T-helper 2 cell (primary cell): ENCODE measurements at regions not wholly inside any gene's neighbourhood (a gene's known extent, or its start where the extent isn't known, plus 50 kb on each side); places are given as distances from the start of the nearest gene placed in this dataset.

Experiments
- DNase-seq, 5 experiments: peaks; one replicate each; pipeline versions ENCODE4 v3.0.0 to v3.0.0-alpha.2; 2012 to 2022

DNA sequence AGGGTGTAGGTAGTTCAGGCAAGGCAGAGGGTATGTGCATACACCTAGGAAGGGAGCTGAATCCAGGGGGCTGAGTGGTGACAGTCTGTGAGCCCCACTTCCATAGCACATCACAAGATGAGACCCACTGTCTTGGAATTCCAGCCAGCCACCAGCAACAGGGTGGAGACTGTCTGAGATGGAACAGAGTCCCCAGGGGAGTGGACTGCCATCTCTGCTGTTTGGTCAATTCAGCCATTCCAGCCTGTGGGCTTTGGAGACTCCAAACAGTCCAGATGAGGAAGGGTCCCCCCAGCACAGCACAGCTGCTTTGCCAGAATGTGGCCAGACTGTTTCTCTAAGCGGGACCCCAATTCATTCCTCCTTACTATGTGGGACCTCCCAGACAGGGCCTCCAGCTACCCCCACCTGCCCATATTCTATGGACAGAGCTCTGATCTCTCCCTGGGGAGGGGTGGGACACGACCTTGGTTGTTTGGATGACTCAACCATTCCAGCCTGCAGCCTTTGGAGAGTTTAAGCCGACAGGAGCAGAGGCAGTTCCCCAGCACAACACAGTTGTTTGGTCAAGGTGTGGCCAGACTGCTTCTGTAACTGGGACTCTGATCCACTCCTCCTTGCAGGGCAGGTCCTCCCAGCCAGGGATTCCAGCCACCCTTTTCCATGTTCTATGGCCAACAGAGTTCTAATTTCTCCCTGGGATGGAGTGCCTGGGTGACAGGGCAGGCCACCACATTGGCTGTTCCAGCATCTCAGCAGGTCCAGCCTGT is 178.0 kb downstream of the RND3 start:
- DNase-seq, result no peak

GRCh38 chr2:150307258-150307657 is 180.2 kb downstream of the RND3 start:
- DNase-seq, result no peak

DNA sequence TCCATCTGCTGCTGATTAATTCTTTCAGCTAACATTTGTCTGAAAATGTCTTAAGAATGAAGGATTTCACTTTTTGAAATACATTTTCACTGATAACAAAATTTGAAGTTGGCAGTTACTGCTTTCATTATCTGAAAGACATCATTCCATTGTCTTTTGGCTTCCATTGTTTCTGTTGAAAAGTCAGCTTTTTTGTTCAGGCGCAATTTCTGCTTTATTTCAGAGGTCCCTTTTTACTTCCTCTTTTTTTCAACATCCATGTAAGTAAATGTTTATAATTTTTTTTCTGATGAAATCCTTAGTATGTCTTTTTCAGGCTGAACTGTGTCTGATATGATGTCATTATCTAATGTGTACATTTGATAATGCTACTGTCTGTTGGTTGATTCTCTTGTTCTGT is 184.2 kb downstream of the RND3 start:
- DNase-seq, result no peak

- no peak for DNase-seq
Observed at GRCh38 chr2:150298571-150299305, 188.7 kb downstream of the RND3 start.

DNA sequence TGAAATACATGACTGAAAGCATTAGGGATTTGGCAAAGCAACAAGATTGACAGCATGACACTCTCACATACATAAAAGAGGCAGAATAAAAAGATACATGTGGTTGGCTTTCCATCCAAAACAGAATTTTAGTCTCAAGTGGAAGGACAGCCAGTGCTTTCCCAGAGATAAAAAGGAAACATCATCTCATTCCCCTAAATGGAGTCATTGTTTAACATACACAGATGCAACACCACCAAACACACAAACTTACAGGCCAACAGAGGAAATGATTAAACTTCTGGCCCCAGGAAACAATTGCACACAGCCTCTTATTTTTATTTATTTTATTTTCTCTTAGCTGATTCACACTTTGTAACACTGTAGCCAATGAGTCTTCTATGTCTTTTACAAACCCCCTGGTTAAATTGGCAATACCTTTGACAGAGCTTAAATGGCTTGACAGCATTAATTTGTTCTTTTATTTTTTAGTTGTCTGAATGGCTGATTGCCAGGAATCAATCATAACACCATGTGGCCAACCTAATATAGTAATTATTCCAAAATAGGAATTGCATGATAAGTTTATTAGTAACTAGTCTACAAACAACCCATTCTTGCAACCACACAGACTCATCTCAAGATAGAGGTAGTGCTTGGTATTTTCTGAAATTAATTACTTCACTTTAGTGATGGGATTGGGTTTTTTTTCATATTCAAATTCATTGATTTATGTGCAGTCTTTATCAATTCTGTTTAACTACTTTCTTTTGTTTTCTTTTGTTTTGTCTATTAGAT is 190.5 kb downstream of the RND3 start:
- DNase-seq, result no peak

- no peak for DNase-seq
Observed at GRCh38 chr2:150295544-150295943, 191.9 kb downstream of the RND3 start.

DNA sequence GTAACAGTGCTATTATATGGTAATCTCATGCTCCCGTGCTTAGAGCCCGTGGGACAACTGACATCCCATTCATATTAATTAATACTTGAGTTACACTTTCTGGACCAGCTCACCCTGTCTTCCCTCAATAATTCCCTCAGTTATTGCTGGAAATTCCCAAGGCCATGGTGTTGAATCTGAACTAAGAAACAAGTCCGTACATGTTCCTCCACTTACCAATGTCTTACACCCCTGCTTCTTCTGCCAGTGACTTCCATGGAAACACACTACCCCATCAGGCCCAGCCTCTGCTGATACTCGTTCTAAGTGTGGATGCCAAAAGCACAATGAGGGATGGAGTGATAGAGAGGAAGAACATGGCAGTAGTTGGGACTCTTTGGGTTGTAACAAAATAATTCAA is 193.7 kb downstream of the RND3 start:
- no peak for DNase-seq

GRCh38 chr2:150292807-150293206 is 194.7 kb downstream of the RND3 start:
- no peak for DNase-seq

- no peak for DNase-seq
Observed at GRCh38 chr2:150292192-150292591, 195.3 kb downstream of the RND3 start.

- no peak for DNase-seq
Observed at GRCh38 chr2:150286730-150287362, 200.6 kb downstream of the RND3 start.

DNA sequence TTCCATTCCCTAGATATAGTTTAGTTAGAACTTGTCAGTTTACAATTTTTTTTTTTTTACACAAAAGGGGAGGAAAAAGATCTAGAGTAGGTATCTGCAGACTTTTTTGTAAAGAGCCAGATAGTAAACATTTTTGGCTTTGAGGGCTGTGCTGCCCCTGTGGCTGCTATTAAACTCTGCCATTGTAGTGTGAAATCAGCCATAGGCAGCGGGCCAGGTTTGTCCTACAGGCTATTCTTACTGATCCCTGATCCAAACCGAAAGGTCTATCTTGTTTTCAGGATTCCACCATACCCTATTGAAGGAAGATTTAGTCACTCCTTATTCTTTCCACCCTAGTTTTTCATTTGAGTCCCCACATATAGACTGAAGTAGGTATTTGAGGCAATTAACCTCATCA is 203.4 kb downstream of the RND3 start:
- no peak for DNase-seq

GRCh38 chr2:150282771-150283371 is 204.6 kb downstream of the RND3 start:
- DNase-seq, result no peak

- DNase-seq, result no peak
Observed at GRCh38 chr2:150282357-150282756, 205.1 kb downstream of the RND3 start.

DNA sequence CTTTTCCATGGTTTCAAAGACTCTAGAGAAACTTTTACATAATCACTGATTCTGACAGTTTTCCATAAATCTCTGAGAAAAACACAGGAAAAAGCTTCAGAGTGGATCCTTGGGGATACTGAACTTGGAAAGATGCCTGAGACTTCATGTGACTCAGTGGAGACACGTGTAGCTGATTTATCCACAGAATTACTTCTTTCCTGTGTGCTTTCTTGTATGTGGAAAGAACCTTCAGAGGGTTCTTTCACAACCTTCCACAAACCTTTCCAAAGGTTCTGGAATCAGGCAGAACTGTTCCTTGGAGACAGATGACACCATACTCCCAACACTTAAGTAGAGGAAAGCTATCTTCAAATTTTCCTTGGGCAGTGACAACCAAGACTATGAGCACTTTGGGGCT is 207.2 kb downstream of the RND3 start:
- no peak for DNase-seq

DNA sequence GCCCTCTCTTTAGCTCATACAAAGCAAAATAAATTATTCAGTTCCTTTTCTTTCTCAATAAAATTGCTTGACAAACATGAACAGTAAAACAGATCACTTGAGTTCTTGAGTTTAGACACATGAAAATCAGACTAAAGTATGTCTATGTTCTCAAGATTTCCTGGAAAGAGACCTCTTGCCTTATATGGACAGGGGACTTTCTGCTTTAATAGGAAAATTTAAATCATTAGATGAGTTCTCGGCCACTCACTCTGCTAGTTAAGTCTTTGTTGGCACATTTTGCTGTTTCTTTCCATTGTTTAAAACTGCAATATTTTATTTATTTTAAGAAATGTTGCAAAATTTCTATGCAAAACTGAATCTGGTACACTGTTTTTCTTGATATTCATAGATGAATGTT is 207.8 kb downstream of the RND3 start:
- DNase-seq, result no peak

DNA sequence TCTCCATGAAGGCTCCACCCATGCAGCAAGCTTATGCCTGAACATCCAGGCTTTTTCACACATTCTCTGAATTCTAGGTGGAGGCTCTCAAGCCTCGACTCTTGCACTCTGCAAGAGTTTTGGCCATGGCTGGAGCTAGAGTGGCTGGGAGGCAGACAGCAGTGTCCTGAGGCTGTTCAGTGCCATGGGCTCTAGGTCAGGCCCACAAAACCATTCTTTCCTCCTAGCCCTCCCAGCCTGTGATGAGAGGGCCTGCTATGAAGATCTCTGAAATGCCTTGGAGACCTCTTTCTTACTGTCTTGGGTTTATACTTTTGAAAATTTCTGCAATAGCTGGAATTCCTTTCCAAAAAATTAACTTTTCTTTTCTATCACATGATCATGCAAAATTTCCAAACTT is 210.7 kb downstream of the RND3 start:
- DNase-seq, result no peak

- no peak for DNase-seq
Observed at GRCh38 chr2:150274108-150274507, 213.4 kb downstream of the RND3 start.

GRCh38 chr2:150271952-150272802 is 215.3 kb downstream of the RND3 start:
- no peak for DNase-seq

DNA sequence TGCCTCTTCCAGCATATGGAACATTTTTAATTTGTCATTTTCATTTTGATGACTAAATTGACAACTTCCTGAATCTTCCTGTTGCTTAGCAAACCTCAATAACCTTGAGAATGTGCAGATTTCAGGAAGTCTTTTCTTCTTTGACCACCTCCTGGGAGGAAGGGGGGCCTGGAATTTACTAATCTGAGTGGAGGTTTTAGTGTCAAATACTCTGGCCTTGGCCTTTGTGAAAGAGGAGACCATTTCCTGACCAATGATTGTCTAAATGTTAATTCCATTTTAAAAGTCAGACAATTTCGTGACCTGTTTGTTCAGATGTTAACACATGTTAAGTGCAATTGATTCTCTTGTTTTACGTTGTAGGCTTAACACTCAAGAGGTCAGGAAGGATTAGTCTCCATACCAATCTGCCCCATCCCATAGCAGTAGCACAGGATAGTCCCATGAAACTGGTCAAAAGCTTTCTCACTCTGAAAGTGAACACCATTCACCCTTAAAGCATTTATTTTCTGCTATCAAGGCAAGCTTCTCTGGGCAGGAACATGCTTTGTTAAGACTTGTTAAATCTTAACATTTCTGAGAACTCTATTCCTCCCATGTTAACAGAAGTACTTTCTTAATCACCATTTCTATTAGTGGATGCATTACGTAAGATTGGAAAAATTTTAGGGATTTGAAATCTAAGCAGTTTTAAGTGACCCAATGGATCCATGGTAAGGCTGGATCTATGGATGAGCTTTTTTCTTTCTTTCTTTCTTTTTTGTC is 219.6 kb downstream of the RND3 start:
- DNase-seq, result no peak

DNA sequence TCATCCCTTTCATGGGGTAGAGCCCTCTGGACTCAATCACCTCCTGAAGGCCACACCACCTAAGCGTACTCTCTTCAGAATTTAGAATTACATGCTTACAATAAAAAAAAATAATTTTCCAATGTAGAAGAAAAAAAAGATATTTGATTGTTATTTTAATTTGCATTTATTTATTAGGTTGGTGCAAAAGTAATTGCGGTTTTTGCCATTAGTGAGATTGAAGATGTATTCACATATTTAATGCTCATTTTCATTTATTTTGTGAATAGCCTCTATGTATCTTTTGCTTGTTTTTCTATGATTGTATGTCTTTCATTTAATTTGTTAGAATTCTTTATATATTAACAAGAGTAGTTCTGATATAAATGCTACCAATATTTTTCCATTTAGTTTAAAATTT is 220.5 kb downstream of the RND3 start:
- DNase-seq, result no peak

GRCh38 chr2:150264442-150264841 is 223.0 kb downstream of the RND3 start:
- DNase-seq, result no peak
